NCI-H748 treated with DMSO at 0.1 percent for 48 hours (cell line): ENCODE measurements at regions not wholly inside any gene's neighbourhood (a gene's known extent, or its start where the extent isn't known, plus 50 kb on each side); places are given as distances from the start of the nearest gene placed in this dataset.
"Not testable (repeated sequence)": the region's sequence is repeated elsewhere in the genome, so short reads cannot be mapped to it uniquely, and the experiment has no call there.

Experiments used
- DNase-seq: peaks from one replicate; lab custom pipeline; 2025; lab: John Stamatoyannopoulos, UW

- DNase-seq = no peak
Measured at GRCh38 chr2:105494683-105495425, 96.0 kb upstream of the FHL2 start.

DNA sequence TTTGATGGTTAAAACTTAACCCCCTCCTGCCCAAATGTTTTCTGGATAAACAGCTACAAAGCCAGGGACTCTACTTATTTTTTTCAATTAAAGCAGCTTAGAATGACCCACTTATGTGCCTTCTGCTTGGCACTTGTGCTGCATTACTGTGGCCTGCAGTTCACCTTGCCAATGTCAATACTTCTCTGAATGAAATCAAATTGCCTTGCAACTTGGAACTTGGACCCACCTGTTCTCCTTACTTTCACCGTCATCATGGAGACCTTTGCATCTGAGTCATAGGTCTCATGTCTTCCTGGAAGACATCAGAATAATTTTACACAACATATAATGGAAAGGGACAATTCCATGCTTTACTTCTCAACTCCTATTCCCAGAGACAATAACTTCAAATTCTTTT, 92.1 kb upstream of the FHL2 start:
- no peak for DNase-seq

DNA sequence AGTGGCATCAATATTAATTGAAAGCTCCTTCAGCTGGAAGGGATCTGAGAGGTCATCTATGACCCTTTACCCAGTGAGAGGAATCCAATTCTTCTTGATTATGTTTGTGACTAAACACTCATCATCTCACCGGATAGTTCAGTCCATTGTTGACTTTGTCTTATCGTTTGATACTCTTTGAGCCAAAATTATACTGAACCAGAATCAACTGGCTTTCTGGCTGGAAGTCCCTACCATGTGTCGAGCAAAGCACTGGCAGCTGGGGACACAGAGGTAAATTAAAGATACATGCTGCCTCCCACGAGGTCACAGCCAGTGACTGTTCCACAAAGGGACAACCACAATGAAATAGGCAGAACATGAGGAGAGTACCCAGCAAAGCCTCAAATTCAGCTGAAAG, 91.4 kb upstream of the FHL2 start:
- no peak for DNase-seq

DNA sequence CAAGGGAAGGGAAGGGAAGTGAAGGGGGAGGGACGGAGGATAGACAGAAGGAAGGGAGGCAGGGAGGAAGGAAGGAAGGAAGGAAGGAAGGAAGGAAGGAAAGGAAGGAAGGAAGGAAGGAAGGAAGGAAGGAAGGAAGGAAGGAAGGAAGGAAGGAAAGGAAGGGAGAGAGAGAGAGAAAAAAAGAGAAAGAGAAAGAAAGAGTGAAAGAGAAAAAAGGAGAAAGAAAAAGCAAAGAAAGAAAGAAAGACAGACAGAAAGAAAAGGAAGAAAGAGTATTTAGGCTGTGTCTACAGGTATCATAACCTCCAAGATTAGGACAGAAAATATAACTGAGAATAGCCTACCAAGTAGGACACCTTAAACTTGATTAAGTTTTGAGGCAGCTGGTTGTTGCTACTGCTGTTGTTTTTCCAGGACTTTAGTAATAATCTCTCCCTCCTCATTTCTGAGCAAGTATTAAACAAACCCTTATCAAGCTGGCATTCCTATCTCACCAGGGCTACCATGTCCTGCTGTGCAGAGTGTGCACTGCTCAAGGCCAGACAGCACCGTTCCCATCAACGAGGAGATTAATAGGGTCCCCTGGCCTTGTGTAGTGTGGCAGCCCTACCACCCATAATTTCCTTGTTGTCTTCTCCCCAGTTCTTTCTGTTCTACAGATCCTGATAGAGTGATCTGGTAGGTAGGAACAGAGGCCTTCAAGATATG, 90.5 kb upstream of the FHL2 start:
- DNase-seq = no peak

DNA sequence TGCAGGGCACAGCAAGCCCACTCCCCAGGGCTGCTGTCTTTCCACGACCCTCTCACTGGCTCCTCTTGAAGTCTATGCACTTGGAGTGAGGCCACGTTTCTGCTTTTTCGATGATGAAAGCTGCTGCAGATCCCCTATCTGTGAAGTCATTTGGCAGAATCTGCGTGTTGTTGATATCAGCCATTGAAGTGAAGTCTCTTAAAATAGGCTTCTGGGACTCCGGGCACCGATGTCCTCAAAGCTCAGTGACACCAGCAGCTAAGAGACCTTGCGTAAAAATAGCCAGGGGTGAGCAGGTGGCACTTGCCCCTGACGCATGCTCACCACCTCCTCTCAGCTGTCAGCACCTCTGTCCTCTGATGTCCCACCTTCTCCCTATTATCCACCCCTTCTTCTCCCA, 89.4 kb upstream of the FHL2 start:
- no peak for DNase-seq

DNA sequence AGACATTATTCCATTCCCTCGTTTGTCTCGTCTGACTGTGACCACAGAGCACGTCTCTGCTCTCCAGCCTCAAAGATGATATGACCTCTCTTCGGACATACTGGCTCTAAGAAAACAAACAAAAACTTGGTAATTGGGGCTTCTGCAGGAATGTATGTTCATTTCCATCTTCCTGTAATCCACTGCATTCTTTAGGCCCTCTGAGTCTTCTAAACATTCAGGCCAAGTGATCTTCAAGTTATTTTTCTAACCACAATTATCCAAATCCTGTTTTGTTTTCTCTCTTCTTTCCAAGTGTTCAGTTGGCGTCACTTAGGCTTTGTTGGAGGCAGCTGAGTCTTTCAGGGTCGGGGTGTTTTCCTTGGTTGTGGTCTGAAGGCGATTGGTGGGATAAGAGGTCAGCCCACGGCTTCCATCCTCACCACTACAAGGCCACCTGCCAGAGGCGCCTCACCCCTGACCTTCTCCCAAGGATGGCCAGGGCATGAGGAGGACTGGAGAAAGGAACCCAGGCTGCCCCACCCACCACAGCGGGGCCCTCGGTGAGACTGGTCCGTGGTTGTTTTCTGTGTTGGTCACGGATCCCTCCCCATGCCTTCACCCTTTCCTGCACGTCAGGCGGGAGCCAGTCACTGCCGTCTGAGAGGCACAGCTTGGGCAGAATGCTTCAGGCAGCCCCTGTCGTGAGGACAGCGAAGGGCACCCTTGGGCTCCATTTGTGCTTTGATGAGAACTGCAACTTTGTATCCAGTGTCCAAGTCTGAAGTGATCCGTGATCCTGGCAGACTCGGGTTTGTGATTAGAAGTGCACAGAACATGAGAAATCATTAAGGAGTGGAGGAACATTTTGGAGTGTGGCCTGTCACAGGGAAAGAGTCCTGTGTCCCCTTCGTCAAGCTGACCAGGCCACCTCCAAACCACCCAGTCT, 88.6 kb upstream of the FHL2 start:
- DNase-seq = no peak

DNA sequence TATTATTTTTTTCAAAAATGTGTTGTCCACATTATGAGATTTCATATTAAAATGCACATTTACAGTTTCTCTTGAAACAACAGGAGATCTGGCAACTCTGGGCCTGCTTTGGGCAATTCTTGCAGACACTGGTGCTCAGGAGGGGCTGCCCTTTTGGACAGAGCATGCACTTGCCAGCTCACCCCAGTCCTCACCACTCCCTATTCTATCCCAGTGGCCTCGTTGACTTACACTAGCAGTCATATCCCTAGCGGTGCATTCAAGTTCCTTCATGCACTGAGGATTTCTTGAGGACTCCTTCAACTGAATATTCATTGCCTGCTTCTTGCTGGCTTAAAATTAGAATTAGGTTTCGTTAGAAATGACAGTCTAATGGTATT, 87.9 kb upstream of the FHL2 start:
- no peak for DNase-seq

DNA sequence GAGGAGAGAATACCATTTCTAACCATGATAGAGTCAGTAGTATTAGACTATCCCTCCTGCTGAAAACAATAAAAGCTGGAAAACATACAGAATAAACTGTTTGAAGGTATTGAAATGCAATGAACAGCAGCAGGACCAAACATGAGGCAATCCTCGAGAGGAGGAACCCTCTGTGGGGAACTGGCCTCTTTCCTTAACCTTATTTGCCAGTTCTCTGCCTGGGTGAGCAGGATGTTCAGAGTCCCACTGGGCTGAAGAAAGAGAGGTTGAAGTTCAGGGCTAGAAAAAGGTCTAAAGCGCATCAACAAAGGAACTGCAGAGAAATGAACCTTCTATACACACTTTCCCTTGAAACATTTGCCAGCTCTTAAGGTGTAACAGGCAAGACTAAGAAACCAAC, 79.8 kb upstream of the FHL2 start:
- no peak for DNase-seq

DNA sequence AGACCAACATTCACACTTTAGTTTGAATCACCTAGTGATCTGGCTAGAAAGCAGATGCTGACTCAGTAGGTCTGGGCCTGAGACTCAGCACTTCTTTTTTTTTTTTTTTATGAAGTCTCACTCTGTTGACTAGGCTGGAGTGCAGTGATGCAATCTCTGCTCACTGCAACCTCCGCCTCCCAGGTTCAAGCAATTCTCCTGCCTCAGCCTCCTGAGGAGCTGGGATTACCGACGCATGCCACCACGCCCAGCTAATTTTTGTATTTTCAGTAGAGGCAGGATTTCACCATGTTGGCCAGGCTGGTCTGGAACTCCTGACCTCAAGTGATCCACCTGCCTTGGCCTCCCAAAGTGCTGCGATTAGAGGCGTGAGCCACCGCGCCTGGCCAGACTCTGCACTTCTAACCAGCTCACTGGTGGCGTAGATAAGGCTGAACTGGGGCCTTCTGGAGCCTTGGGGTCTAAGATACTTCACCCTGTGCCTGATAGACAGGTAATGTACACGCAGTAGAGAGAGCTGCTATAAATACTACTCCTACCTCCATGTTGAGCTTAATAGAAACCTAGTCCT, 78.3 kb upstream of the FHL2 start:
- DNase-seq = not testable (repeated sequence)

DNA sequence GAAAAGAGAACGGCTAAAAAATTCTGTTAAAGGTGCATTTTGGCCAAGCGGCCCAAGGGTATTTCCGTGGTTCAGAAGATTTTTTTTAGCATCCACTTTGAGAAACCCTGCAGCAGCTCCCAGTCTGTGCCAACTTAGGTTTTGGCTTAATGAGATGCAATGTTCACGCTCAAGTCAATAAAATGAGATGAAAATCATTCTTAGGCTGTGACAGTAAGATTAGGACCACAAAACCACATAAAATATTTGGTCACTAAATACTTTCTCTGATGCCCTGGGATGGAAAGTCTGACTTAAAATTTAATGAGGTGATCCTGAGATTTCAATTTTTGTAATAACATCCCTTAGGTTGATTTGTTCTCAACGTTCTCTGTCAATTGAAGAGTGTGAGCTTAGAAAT, 74.2 kb upstream of the FHL2 start:
- DNase-seq = no peak

DNA sequence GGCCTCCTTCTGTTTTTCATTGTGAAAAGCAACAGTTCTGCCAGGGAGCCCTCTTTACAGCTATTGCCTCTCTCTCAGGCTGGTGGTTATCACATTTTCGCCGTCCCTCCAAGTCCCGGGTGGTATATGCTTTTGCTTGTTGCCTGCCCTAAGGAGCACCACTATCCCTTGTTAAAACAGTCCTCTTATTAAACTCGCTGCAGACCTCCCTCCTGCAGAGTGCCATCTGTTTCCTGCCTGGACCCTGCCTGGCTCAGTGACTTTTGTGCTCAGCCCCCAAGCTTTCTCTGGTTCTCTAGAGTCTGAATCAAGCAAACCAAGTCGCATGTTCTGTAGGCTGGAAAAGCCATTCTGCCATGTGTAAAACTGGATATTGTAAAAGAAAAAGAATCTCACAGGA, 72.1 kb upstream of the FHL2 start:
- DNase-seq = no peak

DNA sequence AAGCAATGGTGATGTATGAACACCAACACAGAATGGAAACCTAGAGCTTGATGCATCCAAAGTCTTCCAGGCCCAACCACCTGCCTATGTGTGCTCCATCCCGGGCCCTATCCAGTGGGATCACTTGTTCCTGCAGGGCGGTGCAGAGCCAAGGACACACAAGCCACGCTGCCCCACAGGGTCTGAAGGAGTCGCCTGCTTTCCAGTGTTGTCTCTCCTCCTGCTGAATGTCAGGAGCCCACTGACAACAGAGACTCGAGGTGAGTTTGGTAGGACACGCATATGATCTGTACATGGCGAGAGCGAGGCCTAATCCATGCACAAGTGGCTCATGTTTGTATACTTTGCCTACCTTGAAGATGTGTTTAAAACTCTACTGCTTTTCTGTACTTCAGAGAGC, 70.9 kb upstream of the FHL2 start:
- DNase-seq = no peak

DNA sequence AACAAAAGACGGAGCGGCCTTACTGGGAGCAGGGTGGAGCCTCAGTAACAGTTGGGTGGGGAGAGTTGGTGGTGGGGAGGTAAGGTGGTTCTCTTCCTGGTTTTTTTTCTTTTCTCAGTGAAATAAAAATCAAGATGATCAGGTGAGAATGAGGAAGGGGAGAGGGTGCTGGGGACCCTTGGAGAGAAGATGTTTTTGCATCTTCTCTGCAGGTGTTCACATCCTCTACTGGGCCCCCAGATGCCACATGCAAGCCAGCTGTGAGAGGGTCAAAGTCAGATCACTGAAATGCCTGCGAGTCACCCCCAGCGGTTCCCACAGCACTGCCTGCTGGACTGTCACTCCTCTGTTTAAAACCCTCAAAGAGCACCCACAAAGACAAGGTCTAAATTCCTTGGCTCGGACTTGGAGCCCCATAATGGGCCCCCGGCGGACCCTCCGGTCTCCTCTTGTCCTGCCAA, 69.8 kb upstream of the FHL2 start:
- DNase-seq = no peak

DNA sequence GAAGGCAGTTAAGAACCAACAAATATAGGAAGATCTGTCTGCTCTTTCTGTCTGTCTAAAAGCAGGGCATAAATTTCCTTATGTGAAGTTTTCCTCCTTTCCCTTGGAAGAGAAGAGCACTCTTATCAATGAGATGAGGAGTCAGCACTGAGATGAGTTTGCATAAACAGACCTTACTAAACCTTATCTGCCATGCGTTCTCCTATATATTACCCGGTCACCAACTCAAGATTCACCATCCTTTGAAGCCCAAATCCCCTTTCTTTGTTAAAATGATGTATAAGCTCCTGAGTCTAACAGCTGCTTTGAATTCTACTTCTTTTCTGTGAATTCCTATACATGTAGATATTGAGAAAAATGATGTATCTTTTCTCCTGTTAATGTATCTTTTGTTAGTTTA, 65.5 kb upstream of the FHL2 start:
- DNase-seq = no peak

- DNase-seq = no peak
Measured at GRCh38 chr2:105460048-105460732, 61.3 kb upstream of the FHL2 start.

GRCh38 chr2:105458076-105458475, 59.2 kb upstream of the FHL2 start:
- no peak for DNase-seq

- no peak for DNase-seq
Measured at GRCh38 chr2:105455488-105456003, 56.7 kb upstream of the FHL2 start.

- DNase-seq = no peak
Measured at GRCh38 chr2:105454801-105455485, 56.1 kb upstream of the FHL2 start.

DNA sequence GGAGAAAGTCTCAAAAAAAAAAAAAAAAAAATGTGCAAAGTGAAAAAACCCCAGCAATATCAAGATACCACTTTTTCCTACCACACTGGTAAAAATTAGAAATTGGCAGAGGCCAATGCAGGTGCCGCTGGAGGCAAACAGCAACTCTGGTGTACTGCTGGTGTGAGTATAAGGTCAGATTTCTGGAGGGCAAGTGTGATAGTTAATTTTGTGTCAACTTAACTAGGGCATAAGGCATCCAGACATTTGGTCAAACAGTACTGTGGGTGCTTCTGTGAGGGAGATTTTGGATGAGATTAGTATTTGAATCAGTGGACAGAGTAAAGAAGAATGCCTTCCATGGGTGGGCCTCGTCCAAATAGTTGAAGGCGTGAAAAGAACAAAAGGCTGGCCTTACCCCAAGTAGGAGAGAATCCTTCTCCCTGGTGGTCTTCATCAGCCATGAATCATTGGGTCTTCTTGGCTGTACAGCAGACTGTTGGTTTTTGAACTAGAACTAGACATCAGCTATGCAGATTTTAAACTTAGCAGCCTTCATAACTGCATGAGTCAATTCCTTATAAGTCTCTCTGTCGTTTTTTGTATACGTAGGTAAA, 52.8 kb upstream of the FHL2 start:
- no peak for DNase-seq

DNA sequence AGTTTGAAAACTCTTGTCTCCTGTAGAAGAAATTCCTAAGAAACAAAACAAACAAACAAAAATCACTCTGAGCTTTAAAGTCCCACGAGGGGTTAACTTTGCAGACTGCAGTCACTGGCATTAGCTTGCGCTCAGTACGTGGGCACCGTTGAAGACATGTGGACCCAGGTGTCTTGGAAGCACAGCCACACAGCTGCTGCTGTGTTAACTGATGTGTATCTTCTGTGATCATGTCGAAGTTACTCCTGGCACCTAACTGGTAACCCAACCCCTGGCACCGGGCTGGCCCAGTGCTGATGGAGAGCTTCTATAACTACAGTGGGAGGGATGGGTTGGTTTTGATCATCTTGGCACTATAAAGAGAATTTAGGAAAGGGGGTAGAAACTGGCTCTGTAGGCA, 51.6 kb upstream of the FHL2 start:
- DNase-seq = no peak

- no peak for DNase-seq
Measured at GRCh38 chr2:105449076-105449475, 50.2 kb upstream of the FHL2 start.
